ENCODE measurements at regions not wholly inside any gene's neighbourhood (a gene's known extent, or its start where the extent isn't known, plus 50 kb on each side); places are given as distances from the start of the nearest gene placed in this dataset.
A peak's percentile ranks its signal among the peaks of the same experiment; 100 is the strongest.

- peak; percentile 70 for DNase-seq
- WGBS (ENCODE audit: extremely low coverage, insufficient read length, low lambda C conversion rate) = no CpG with 5 or more reads among the region's 11 CpGs
Measured at GRCh38 chr2:55111570-55112228, 61.4 kb upstream of the RTN4 start.

More at GRCh38 chr2:55111570-55112228, 61.4 kb upstream of the RTN4 start:
- Histone ChIP-seq H3K56ac (ENCODE audit: insufficient read length, low read depth, low read length) (no peak overlapping the region), H3K23ac (ENCODE audit: insufficient read length, low read depth, low read length) (no peak overlapping the region), H3K9ac (ENCODE audit: extremely low read depth, insufficient read length, low read length) (no peak overlapping the region), H2AK5ac (ENCODE audit: insufficient read length, low read length) (no peak overlapping the region), H3K27me3 (ENCODE audit: insufficient read depth, low read length) (no peaks in the 10 kb centered on the region), H2BK15ac (ENCODE audit: low read depth, low read length) (no peak overlapping the region), H2BK120ac (ENCODE audit: low read depth, low read length, poor library complexity, severe bottlenecking) (no peak overlapping the region), H2BK20ac (ENCODE audit: low read depth, low read length, poor library complexity, severe bottlenecking) (no peak overlapping the region), H3K4ac (ENCODE audit: low read depth, low read length) (no peak overlapping the region), H3K14ac (ENCODE audit: insufficient read depth, low read length) (peak overlapping the region; percentile 74), H4K5ac (ENCODE audit: insufficient read length, low read depth, low read length) (no peak overlapping the region), H3K18ac (ENCODE audit: insufficient read length, low read depth, low read length) (no peak overlapping the region), H2BK5ac (ENCODE audit: insufficient read length, low read length) (no peak overlapping the region), H3K79me2 (ENCODE audit: insufficient read depth, low read length) (no peaks in the 10 kb centered on the region), H4K91ac (ENCODE audit: insufficient read length, low read depth, low read length) (no peak overlapping the region), H3K4me2 (ENCODE audit: insufficient read depth, insufficient read length, low read length) (no peak overlapping the region), H3K23me2 (ENCODE audit: insufficient read length, low read depth, low read length, poor library complexity, severe bottlenecking) (no peaks in the 10 kb centered on the region), H4K20me1 (ENCODE audit: control insufficient read depth, insufficient read depth, insufficient read length) (no peaks in the 10 kb centered on the region), H2AFZ (ENCODE audit: low read length) (peak overlapping the region; percentile 76), H3K9me3 (ENCODE audit: control insufficient read depth, low read depth, low read length) (no peaks in the 10 kb centered on the region), H2BK12ac (ENCODE audit: insufficient read length, low read depth, low read length) (no peak overlapping the region), H3T11ph (ENCODE audit: low read length) (no peak overlapping the region), H3K27ac (ENCODE audit: insufficient read length, low read depth, low read length) (no peak overlapping the region), H3K79me1 (ENCODE audit: insufficient read depth, low read depth, low read length, poor library complexity, severe bottlenecking) (no peaks in the 10 kb centered on the region), H4K8ac (replicated peaks; ENCODE audit: insufficient read length, low read depth, low read length) (no peak overlapping the region), H3K4me1 (ENCODE audit: insufficient read depth, low read length) (peaks cover 6% of the 10 kb centered on the region; the same call in 1 of the 2 replicates)
- peaks cover 1% of the 10 kb centered on the region; the same call in 1 of the 2 replicates for H3K27me3 Mint-ChIP-seq (ENCODE audit: low read depth)
- TF ChIP-seq, protein P1, sequence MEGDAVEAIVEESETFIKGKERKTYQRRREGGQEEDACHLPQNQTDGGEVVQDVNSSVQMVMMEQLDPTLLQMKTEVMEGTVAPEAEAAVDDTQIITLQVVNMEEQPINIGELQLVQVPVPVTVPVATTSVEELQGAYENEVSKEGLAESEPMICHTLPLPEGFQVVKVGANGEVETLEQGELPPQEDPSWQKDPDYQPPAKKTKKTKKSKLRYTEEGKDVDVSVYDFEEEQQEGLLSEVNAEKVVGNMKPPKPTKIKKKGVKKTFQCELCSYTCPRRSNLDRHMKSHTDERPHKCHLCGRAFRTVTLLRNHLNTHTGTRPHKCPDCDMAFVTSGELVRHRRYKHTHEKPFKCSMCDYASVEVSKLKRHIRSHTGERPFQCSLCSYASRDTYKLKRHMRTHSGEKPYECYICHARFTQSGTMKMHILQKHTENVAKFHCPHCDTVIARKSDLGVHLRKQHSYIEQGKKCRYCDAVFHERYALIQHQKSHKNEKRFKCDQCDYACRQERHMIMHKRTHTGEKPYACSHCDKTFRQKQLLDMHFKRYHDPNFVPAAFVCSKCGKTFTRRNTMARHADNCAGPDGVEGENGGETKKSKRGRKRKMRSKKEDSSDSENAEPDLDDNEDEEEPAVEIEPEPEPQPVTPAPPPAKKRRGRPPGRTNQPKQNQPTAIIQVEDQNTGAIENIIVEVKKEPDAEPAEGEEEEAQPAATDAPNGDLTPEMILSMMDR (conservative IDR thresholded peaks at IDR 0.05) = no peak
- peaks cover 19 to 21% of the 10 kb centered on the region in 2 experiments for H3K4me1 Mint-ChIP-seq
- H3K4me3 Mint-ChIP-seq = no peak overlapping the region
- H3K9me3 Mint-ChIP-seq = no peaks in the 10 kb centered on the region
- H3K36me3 Mint-ChIP-seq (ENCODE audit: insufficient read depth in 1 of 3, low read depth in 3 of 3) = no peaks in the 10 kb centered on the region; a peak in 1 of 7 replicates
- peak overlapping the region in 2 of 3 experiments; percentile 33 to 58; a peak in 4 of 7 replicates for H3K27ac Mint-ChIP-seq
